SK-N-SH (cell line): ENCODE measurements at regions not wholly inside any gene's neighbourhood (a gene's known extent, or its start where the extent isn't known, plus 50 kb on each side); places are given as distances from the start of the nearest gene placed in this dataset.

ENCODE experiments used
- CTCF ChIA-PET: fragments of 300-600, 350-600 bp; formaldehyde crosslinking; extraction: SDS; loops from one replicate; lab custom pipeline; 2021; lab: Yijun Ruan, JAX
- POLR2A ChIA-PET: fragments of 350-600 bp; sonication (Branson Sonifier 250); formaldehyde crosslinking; extraction: SDS; loops from one replicate; lab custom pipeline; 2020; ENCODE audit warnings: antibody characterized with exemption, inconsistent platforms; lab: Yijun Ruan, JAX
- DNase-seq: peaks from one replicate; pipeline ENCODE4 v3.0.0; 2012
- H2AFZ ChIP-seq: fragments of 200-600 bp; sonication (generic); 2 replicates; pipeline ENCODE4 v1.8.1; 2016; ENCODE audit warnings: antibody characterized with exemption, mild to moderate bottlenecking, low read depth
- H3F3A ChIP-seq: fragments of 200-600 bp; sonication (generic); replicated peaks from 2 replicates; pipeline ENCODE3; 2016; ENCODE audit warnings: antibody characterized with exemption, mild to moderate bottlenecking; ENCODE audit not compliant: insufficient read depth
- H3K27ac ChIP-seq, 2 experiments: fragments of 200-500 bp in 1 of 2; fragments of 200-600 bp in 1 of 2; sonication (Bioruptor generic) in 1 of 2; sonication (generic), shearing (Covaris generic) in 1 of 2; 2 replicates each; pipeline versions ENCODE4 v1.5.1 to v1.6.1; 2014 to 2016; ENCODE audit warnings: low read depth in 2 of 2, inconsistent platforms in 1 of 2, low read length in 1 of 2, mild to moderate bottlenecking in 1 of 2, mixed read lengths in 1 of 2
- H3K27me3 ChIP-seq: fragments of 200-600 bp; sonication (generic), shearing (Covaris generic); 2 replicates; pipeline ENCODE4 v1.6.1; 2016; ENCODE audit warnings: mixed run types; ENCODE audit not compliant: insufficient read depth
- H3K36me3 ChIP-seq, 2 experiments: fragments of 200-500 bp in 1 of 2; fragments of 200-600 bp in 1 of 2; sonication (Bioruptor generic) in 1 of 2; sonication (generic) in 1 of 2; replicated peaks in 1 of 2; 2 replicates each; pipeline versions ENCODE3 to v1.5.1; 2014 to 2016; ENCODE audit warnings: low read length in 1 of 2, mild to moderate bottlenecking in 1 of 2; ENCODE audit not compliant: insufficient read depth in 2 of 2, control insufficient read depth in 1 of 2
- H3K4me1 ChIP-seq, 2 experiments: fragments of 200-500 bp in 1 of 2; fragments of 200-600 bp in 1 of 2; sonication (Bioruptor generic) in 1 of 2; sonication (generic), shearing (Covaris generic) in 1 of 2; 2 replicates each; pipeline versions ENCODE4 v1.5.1 to v1.6.1; 2014 to 2016; ENCODE audit warnings: low read depth in 1 of 2, low read length in 1 of 2, mixed run types in 1 of 2; ENCODE audit not compliant: insufficient read depth in 2 of 2, control insufficient read depth in 1 of 2
- H3K4me2 ChIP-seq: fragments of 200-600 bp; sonication (generic), shearing (Covaris generic); 2 replicates; pipeline ENCODE4 v1.6.1; 2017; ENCODE audit warnings: mixed run types
- H3K4me3 ChIP-seq, 2 experiments: fragments of 200-500 bp in 1 of 2; fragments of 200-600 bp in 1 of 2; sonication (Bioruptor generic) in 1 of 2; sonication (generic), shearing (Covaris generic) in 1 of 2; 2 replicates each; pipeline versions ENCODE4 v1.5.1 to v1.8.1; 2014 to 2016; ENCODE audit warnings: low read depth in 2 of 2, inconsistent platforms in 1 of 2, low read length in 1 of 2, mild to moderate bottlenecking in 1 of 2, mixed read lengths in 1 of 2, moderate library complexity in 1 of 2
- H3K79me2 ChIP-seq: fragments of 200-600 bp; sonication (generic); 2 replicates; pipeline ENCODE4 v1.8.1; 2017; ENCODE audit warnings: mild to moderate bottlenecking; ENCODE audit not compliant: insufficient read depth
- H3K9ac ChIP-seq: fragments of 200-600 bp; sonication (generic); 2 replicates; pipeline ENCODE4 v1.6.1; 2017; ENCODE audit warnings: mixed run types
- H3K9me2 ChIP-seq: fragments of 200-600 bp; sonication (generic); 2 replicates; pipeline ENCODE4 v1.6.1; 2017; ENCODE audit warnings: mixed run types
- H3K9me3 ChIP-seq: fragments of 200-600 bp; sonication (generic); 2 replicates; pipeline ENCODE4 v1.6.1; 2017; ENCODE audit warnings: mixed run types, mild to moderate bottlenecking, moderate library complexity
- H4K20me1 ChIP-seq: fragments of 200-600 bp; sonication (generic); 2 replicates; pipeline ENCODE4 v1.6.1; 2017; ENCODE audit warnings: mild to moderate bottlenecking, mixed run types; ENCODE audit not compliant: insufficient read depth
- CTCF ChIP-seq: fragments of 200-600 bp; sonication (generic); IDR thresholded peaks from 2 replicates; pipeline ENCODE4 v1.6.1; 2017; ENCODE audit warnings: antibody characterized with exemption, mild to moderate bottlenecking, moderate library complexity
- EP300 ChIP-seq, 2 experiments: IDR thresholded peaks; 2 replicates each; pipeline versions ENCODE4 v1.4.0 to v1.6.1; 2012; ENCODE audit warnings: borderline replicate concordance in 1 of 2, low read depth in 1 of 2, low read length in 1 of 2
- FOXJ3 ChIP-seq: sonication (generic); formaldehyde crosslinking; IDR thresholded peaks from 2 replicates; pipeline ENCODE4 v1.5.1; 2020; ENCODE audit warnings: mild to moderate bottlenecking, missing genetic modification reagents
- GABPA ChIP-seq: IDR thresholded peaks from 2 replicates; pipeline ENCODE4 v1.4.0; 2012; ENCODE audit warnings: low read depth, mild to moderate bottlenecking
- GATA2 ChIP-seq: sonication (generic); formaldehyde crosslinking; IDR thresholded peaks from 2 replicates; pipeline ENCODE4 v1.5.0; 2020; ENCODE audit warnings: mild to moderate bottlenecking, missing genetic modification reagents
- IRF3 ChIP-seq: fragments of 150-350 bp; IDR thresholded peaks from 2 replicates; pipeline ENCODE4 v1.6.1; 2016; ENCODE audit warnings: mild to moderate bottlenecking, low read depth, low read length
- MAX ChIP-seq: IDR thresholded peaks from 2 replicates; pipeline ENCODE4 v1.4.0; 2012; ENCODE audit warnings: low read depth
- NRF1 ChIP-seq: IDR thresholded peaks from 2 replicates; pipeline ENCODE4 v1.6.1; 2012; ENCODE audit warnings: low read depth, mild to moderate bottlenecking, low read length
- POLR2AphosphoS5 ChIP-seq: IDR thresholded peaks from 2 replicates; pipeline ENCODE4 v1.6.1; 2012; ENCODE audit warnings: low read depth, low read length
- REST ChIP-seq: IDR thresholded peaks from 2 replicates; pipeline ENCODE4 v1.6.1; 2012; ENCODE audit warnings: mild to moderate bottlenecking, low read depth, low read length, moderate library complexity
- SMC3 ChIP-seq: IDR thresholded peaks from 2 replicates; pipeline ENCODE4 v1.6.1; 2012; ENCODE audit warnings: low read depth, low read length, improper control_type of control experiment
- TCF12 ChIP-seq: IDR thresholded peaks from 2 replicates; pipeline ENCODE4 v1.4.0; 2012
- TEAD4 ChIP-seq: IDR thresholded peaks from 2 replicates; pipeline ENCODE4 v1.4.0; 2012; ENCODE audit warnings: mild to moderate bottlenecking, borderline replicate concordance; ENCODE audit not compliant: insufficient read depth
- USF1 ChIP-seq: IDR thresholded peaks from 2 replicates; pipeline ENCODE4 v1.4.0; 2012; ENCODE audit warnings: low read depth, borderline replicate concordance
- USF2 ChIP-seq: fragments of 150-350 bp; IDR thresholded peaks from 2 replicates; pipeline ENCODE4 v1.6.1; 2017; ENCODE audit warnings: antibody characterized with exemption, low read length, low read depth, borderline replicate concordance
- ZBTB33 ChIP-seq: IDR thresholded peaks from 2 replicates; pipeline ENCODE4 v1.4.0; 2012; ENCODE audit warnings: low read depth, borderline replicate concordance
- WGBS: methylation state at CpG from one replicate; pipeline ENCODE4 v1.1.6; 2017; ENCODE audit warnings: low lambda C conversion rate; 5-methylcytosine and 5-hydroxymethylcytosine counted together

GRCh38 chr14:22475381-22475780 lies 113.6 kb downstream of the DAD1 start (continued):
- no peak for TF ChIP-seq ZBTB33
- TF ChIP-seq NRF1, result no peak
- TF ChIP-seq FOXJ3 (CRISPR knock-in tag), result no peak
- no peak for TF ChIP-seq GATA2 (CRISPR knock-in tag)
- TF ChIP-seq EP300 (IDR thresholded peaks at IDR 0.05; ENCODE audit: borderline replicate concordance in 1 of 2, low read depth in 1 of 2, low read length in 1 of 2), result no peak
- TF ChIP-seq MAX, result no peak

GRCh38 chr14:22474730-22475351 lies 114.2 kb downstream of the DAD1 start:
- no peaks in the 10 kb centered on the region for H3K36me3 ChIP-seq
- no peak overlapping the region for H3K27ac ChIP-seq
- peaks cover 0 to 19% of the 10 kb centered on the region in 2 experiments; a peak in 1 of 4 replicates for H3K4me1 ChIP-seq
- H3K4me3 ChIP-seq, result no peak overlapping the region
- DNase-seq, result no peak
- CTCF ChIA-PET, result no interaction called here
- no peaks in the 10 kb centered on the region for H3K9me3 ChIP-seq
- H3K9ac ChIP-seq, result no peak overlapping the region
- H4K20me1 ChIP-seq, result no peaks in the 10 kb centered on the region
- H3K79me2 ChIP-seq, result no peaks in the 10 kb centered on the region
- H3K4me2 ChIP-seq, result no peak overlapping the region
- no peak overlapping the region for H2AFZ ChIP-seq
- POLR2A ChIA-PET, result no interaction called here
- H3K27me3 ChIP-seq, result peaks cover 5% of the 10 kb centered on the region; the same call in 1 of the 2 replicates
- WGBS, result 29% methylated on average over 4 of the region's 4 CpGs
- H3K9me2 ChIP-seq, result no peaks in the 10 kb centered on the region
- H3F3A ChIP-seq, result no peaks in the 10 kb centered on the region
- TF ChIP-seq USF2 (no peak), POLR2AphosphoS5 (no peak), REST (no peak), ZBTB33 (no peak), USF1 (no peak), TEAD4 (no peak), GABPA (no peak), FOXJ3 (CRISPR knock-in tag) (no peak), TCF12 (no peak), NRF1 (no peak), CTCF (no peak), EP300 (IDR thresholded peaks at IDR 0.05; ENCODE audit: borderline replicate concordance in 1 of 2, low read depth in 1 of 2, low read length in 1 of 2) (no peak), IRF3 (no peak), SMC3 (no peak)
